Fibroblast of villous mesenchyme (primary cell): ENCODE measurements at regions not wholly inside any gene's neighbourhood (a gene's known extent, or its start where the extent isn't known, plus 50 kb on each side); places are given as distances from the start of the nearest gene placed in this dataset.

ENCODE experiments used
- DNase-seq: peaks from one replicate; pipeline ENCODE4 v3.0.0-alpha.2; 2010; ENCODE audit warnings: low read depth
- H3K4me3 ChIP-seq: 2 replicates; pipeline ENCODE4 v1.5.1; 2011; ENCODE audit warnings: low read depth, mild to moderate bottlenecking, low read length
- TF ChIP-seq, protein P1 (sequence below): IDR thresholded peaks from 2 replicates; pipeline ENCODE4 v1.5.1; 2012; ENCODE audit warnings: low read depth, mild to moderate bottlenecking, low read length; ENCODE audit not compliant: insufficient read depth

DNA sequence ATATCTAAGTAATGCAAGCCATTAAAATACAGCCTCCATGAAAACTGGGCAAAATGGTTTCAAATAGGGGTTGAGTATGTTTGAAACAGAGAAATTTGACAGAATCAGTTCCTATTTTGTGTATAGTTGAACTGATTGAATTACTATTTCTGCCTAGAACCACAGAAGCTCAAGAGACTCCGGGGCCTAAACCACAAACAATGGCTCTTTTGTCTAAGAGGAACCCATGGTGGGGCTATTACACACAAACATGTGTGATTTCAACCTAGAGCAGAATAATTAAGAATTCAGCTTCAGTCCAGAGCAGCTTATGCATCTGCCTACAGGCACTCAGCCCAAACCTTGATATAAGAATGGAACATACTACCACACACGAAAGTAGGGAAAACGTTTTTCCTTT is 171.2 kb upstream of the MPDZ start:
- H3K4me3 ChIP-seq = no peak overlapping the region
- TF ChIP-seq, protein P1, sequence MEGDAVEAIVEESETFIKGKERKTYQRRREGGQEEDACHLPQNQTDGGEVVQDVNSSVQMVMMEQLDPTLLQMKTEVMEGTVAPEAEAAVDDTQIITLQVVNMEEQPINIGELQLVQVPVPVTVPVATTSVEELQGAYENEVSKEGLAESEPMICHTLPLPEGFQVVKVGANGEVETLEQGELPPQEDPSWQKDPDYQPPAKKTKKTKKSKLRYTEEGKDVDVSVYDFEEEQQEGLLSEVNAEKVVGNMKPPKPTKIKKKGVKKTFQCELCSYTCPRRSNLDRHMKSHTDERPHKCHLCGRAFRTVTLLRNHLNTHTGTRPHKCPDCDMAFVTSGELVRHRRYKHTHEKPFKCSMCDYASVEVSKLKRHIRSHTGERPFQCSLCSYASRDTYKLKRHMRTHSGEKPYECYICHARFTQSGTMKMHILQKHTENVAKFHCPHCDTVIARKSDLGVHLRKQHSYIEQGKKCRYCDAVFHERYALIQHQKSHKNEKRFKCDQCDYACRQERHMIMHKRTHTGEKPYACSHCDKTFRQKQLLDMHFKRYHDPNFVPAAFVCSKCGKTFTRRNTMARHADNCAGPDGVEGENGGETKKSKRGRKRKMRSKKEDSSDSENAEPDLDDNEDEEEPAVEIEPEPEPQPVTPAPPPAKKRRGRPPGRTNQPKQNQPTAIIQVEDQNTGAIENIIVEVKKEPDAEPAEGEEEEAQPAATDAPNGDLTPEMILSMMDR = no peak
- DNase-seq = no peak

DNA sequence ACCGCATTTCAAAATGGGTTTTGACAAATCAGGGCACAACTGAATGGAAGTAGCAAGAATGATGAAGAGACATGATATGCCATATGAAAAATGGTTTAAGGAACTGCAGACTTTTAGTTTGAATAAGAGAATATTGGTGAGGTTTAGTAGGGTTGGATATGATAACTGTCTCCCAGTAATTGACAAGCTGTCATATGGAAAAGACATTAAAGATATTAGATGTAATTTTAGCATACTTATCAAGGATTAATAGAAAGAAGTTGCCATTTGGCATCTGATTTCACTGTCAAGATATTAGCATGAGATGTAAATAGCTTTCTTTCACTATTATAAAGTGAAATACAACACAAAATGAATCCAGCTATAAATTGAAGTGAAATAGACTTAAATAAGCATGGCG is 169.0 kb upstream of the MPDZ start:
- DNase-seq = no peak
- H3K4me3 ChIP-seq = no peak overlapping the region
- TF ChIP-seq, protein P1 = no peak

DNA sequence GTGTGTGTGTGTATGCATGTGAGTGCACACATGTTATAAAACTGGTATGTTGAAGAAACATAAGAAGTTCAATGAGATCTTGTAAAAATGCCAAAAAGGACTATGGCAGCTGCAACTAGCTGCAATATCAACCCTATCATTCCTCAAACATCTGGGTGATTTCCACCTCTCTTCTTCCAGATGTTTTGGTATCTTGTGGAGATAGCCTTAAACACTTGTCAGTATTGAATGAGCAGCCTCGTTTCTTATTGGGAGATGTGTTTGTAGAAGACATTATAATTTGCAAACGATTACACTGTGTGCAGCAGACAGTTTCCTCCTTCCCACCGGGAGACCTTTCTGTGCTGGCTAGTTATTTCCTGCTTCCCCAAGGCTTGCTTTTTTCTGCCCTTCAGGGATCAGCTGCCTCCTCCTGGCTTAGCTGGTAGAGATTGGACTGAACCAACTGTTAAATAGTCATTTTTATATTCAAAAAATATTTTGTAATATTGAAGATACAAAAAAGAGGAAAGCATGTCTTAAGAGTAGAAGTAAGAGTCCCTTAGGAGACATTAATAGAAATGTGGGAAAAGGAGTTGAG is 168.4 kb upstream of the MPDZ start:
- H3K4me3 ChIP-seq = no peak overlapping the region
- DNase-seq = no peak
- TF ChIP-seq, protein P1 = no peak

DNA sequence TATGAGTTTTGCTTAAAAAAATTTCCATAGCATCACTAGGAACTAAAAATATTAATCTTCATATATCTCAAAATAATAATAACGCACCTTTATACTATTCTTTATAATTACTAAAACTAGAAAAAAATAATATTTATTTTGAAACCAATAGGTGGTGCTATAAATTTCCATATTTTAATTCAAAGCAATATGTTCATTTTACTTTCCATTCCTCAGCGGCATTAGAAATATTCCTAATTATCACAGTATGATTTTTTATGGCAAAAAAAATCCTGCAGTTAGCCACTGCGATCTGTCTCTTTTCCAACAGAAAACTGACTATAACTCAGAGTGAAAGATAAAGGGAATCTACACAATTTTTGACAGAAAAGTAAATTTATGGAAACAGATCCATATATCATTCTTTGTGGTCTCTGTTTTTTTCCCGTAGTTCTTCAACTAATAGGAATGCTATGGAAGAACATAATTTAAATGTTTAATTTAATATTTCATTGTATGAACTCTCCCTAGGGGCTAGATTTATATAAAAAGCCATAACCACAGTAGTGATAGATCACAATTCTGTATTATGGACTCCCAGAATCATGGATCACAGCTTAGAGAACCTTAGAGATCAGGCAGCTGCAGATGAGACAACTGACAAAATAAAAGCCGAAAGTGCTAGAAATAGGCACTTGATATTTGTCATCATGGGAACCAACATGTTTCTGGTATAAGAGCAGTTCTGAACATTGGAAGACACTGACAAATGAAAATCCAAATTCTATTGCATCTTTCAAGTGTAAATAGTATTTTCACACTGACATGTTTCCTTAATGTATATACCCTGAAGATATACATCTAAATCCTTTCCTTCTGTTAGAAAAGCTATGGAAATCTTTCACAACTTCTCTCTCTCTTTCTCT is 167.7 kb upstream of the MPDZ start:
- no peak overlapping the region for H3K4me3 ChIP-seq
- DNase-seq = no peak
- TF ChIP-seq, protein P1 = no peak

DNA sequence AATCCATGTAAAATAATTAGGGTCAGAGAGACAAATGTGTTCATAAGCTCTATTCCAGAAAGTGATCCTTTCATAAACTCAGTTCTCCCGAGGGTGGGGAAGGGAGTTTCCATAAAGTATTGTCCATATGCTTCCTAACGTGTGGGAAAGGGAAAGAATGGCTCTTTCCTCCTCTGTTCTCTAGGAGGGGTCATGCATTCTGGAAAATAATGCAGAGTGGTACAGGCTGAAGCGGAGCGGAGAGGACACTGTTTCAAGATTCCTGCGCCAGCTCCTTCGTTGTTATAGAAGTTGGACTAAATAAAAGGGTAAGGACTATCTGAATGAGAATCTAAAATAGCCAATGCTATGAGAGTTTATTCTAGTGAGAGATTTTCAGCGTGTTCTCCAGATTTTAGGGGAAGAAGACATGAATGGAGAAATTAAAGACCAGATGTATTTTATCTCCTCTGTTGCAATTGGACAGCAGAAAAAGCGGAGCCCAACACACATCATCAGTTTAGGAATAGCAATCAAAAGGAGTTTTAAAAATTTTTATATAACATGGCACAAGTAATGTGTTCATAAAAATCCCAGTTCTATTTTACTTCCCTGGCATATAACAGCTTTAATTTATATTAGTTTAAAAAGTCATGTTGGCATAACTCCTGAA is 166.9 kb upstream of the MPDZ start:
- TF ChIP-seq, protein P1 = no peak
- no peak overlapping the region for H3K4me3 ChIP-seq
- DNase-seq = no peak

DNA sequence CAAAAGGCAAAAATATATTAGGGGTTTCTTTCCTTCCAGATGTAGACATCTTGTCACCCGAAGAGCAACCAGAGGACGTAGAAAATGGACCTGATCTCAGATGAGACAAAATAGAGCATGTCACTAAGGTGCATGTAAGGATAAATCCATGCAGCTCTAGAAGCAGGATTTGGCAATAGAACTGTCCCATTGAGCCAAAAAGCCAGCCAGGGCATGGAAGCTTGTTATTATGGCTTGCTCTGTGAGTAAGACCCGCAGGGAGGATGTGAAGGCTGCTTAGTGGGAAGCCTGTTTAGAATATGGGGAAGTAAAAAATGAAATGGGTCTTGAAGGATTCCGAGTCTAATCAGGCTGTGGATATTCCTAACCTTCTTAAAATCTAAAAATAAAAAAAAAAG is 165.6 kb upstream of the MPDZ start:
- H3K4me3 ChIP-seq = no peak overlapping the region
- no peak for DNase-seq
- TF ChIP-seq, protein P1 = no peak
